ENCODE measurements at regions not wholly inside any gene's neighbourhood (a gene's known extent, or its start where the extent isn't known, plus 50 kb on each side); places are given as distances from the start of the nearest gene placed in this dataset.

DNA sequence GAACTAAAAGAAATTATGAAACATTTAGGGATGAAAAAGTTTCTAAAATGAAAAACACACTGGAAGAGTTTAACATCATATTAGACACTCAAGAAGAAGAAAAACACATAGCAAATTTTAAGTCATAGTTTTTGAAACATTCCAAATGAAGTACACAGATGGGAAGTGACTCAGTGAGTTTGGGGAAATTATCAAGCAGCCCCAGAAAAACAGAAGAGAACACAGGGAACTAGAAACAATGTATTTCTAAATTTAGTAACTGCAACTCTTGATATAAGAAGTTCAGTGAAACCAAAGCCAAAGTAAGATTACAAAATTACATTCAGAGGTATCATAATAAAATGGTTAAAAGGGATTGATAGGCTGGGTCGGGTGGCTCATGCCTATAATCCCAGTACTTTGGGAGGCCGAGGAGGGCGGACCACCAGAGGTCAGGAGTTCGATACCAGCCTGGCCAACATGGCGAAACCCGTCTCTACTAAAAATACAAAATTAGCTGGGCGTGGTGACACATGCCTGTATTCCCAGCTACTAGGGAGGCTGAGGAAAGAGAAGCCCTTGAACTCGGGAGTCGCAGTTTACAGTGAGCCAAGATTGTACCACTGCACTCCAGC is 461.2 kb downstream of the KCTD8 start:
- Histone ChIP-seq H3K9me3 (ENCODE audit: control insufficient read depth, low read length) (no peaks in the 10 kb centered on the region), H3K79me2 (no peaks in the 10 kb centered on the region), H3K36me3 (ENCODE audit: control insufficient read depth, insufficient read depth, low read length) (no peaks in the 10 kb centered on the region), H3K4me3 (ENCODE audit: low read depth, low read length) (no peak overlapping the region), H3K4me1 (no peaks in the 10 kb centered on the region), H3K4me2 (ENCODE audit: low read length) (no peak overlapping the region), H3K9ac (no peak overlapping the region), H2AFZ (no peak overlapping the region), H3K27ac (no peak overlapping the region), H3K27me3 (ENCODE audit: control insufficient read depth, insufficient read depth, low read length) (no peaks in the 10 kb centered on the region)
- TF ChIP-seq, protein P1, sequence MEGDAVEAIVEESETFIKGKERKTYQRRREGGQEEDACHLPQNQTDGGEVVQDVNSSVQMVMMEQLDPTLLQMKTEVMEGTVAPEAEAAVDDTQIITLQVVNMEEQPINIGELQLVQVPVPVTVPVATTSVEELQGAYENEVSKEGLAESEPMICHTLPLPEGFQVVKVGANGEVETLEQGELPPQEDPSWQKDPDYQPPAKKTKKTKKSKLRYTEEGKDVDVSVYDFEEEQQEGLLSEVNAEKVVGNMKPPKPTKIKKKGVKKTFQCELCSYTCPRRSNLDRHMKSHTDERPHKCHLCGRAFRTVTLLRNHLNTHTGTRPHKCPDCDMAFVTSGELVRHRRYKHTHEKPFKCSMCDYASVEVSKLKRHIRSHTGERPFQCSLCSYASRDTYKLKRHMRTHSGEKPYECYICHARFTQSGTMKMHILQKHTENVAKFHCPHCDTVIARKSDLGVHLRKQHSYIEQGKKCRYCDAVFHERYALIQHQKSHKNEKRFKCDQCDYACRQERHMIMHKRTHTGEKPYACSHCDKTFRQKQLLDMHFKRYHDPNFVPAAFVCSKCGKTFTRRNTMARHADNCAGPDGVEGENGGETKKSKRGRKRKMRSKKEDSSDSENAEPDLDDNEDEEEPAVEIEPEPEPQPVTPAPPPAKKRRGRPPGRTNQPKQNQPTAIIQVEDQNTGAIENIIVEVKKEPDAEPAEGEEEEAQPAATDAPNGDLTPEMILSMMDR (IDR thresholded peaks at IDR 0.05) = no peak

GRCh38 chr4:43990551-43990950 is 458.1 kb downstream of the KCTD8 start:
- Histone ChIP-seq H3K27me3 (ENCODE audit: control insufficient read depth, insufficient read depth, low read length) (no peaks in the 10 kb centered on the region), H3K79me2 (no peaks in the 10 kb centered on the region), H2AFZ (no peak overlapping the region), H3K36me3 (ENCODE audit: control insufficient read depth, insufficient read depth, low read length) (no peaks in the 10 kb centered on the region), H3K4me3 (ENCODE audit: low read depth, low read length) (no peak overlapping the region), H3K27ac (no peak overlapping the region), H3K9ac (no peak overlapping the region), H3K4me1 (no peaks in the 10 kb centered on the region), H3K9me3 (ENCODE audit: control insufficient read depth, low read length) (no peaks in the 10 kb centered on the region), H3K4me2 (ENCODE audit: low read length) (no peak overlapping the region)
- TF ChIP-seq, protein P1 (IDR thresholded peaks at IDR 0.05) = no peak

DNA sequence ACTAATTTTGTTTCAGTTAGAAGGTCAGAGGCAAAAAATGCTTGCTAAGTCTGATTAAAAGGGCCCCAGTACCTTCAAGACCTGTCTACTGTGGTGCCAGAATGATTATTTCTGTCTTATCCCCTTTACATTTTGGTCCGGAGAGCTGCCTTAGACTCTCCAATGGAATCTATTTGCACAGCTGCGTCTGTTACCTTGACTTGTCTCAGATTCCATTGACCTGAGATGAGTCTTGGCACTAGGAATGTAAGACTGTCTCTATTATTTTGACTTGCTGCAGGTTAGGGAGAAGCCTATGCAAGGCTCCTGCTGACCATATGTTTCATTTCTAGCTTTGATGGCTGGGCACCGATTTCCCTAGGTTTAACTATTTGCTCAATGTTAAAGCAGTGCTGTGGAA is 457.6 kb downstream of the KCTD8 start:
- Histone ChIP-seq H3K4me3 (ENCODE audit: low read depth, low read length) (no peak overlapping the region), H3K9ac (no peak overlapping the region)

GRCh38 chr4:43992552-43992951 is 456.1 kb downstream of the KCTD8 start:
- no peaks in the 10 kb centered on the region for H3K9me3 ChIP-seq (ENCODE audit: control insufficient read depth, low read length)
- no peaks in the 10 kb centered on the region for H3K79me2 ChIP-seq
- TF ChIP-seq, protein P1 (IDR thresholded peaks at IDR 0.05) = no peak
- H3K9ac ChIP-seq = no peak overlapping the region
- H2AFZ ChIP-seq = no peak overlapping the region
- H3K4me1 ChIP-seq = no peaks in the 10 kb centered on the region
- H3K27ac ChIP-seq = no peak overlapping the region
- no peak overlapping the region for H3K4me3 ChIP-seq (ENCODE audit: low read depth, low read length)
- no peaks in the 10 kb centered on the region for H3K27me3 ChIP-seq (ENCODE audit: control insufficient read depth, insufficient read depth, low read length)
- H3K36me3 ChIP-seq (ENCODE audit: control insufficient read depth, insufficient read depth, low read length) = no peaks in the 10 kb centered on the region
- no peak overlapping the region for H3K4me2 ChIP-seq (ENCODE audit: low read length)

More for the DNA sequence above, 457.6 kb downstream of the KCTD8 start:
- H3K27ac ChIP-seq = no peak overlapping the region
- no peaks in the 10 kb centered on the region for H3K36me3 ChIP-seq (ENCODE audit: control insufficient read depth, insufficient read depth, low read length)
- TF ChIP-seq, protein P1 (IDR thresholded peaks at IDR 0.05) = no peak
- no peak overlapping the region for H3K4me2 ChIP-seq (ENCODE audit: low read length)
- H3K27me3 ChIP-seq (ENCODE audit: control insufficient read depth, insufficient read depth, low read length) = no peaks in the 10 kb centered on the region
- no peaks in the 10 kb centered on the region for H3K9me3 ChIP-seq (ENCODE audit: control insufficient read depth, low read length)
- no peaks in the 10 kb centered on the region for H3K79me2 ChIP-seq
- no peaks in the 10 kb centered on the region for H3K4me1 ChIP-seq
- H2AFZ ChIP-seq = no peak overlapping the region

- no peaks in the 10 kb centered on the region for H3K27me3 ChIP-seq (ENCODE audit: control insufficient read depth, insufficient read depth, low read length)
- no peak overlapping the region for H3K4me2 ChIP-seq (ENCODE audit: low read length)
- H3K9ac ChIP-seq = no peak overlapping the region
- H2AFZ ChIP-seq = no peak overlapping the region
- no peak overlapping the region for H3K27ac ChIP-seq
- H3K36me3 ChIP-seq (ENCODE audit: control insufficient read depth, insufficient read depth, low read length) = no peaks in the 10 kb centered on the region
- TF ChIP-seq, protein P1 (IDR thresholded peaks at IDR 0.05) = no peak
- H3K4me1 ChIP-seq = no peaks in the 10 kb centered on the region
- no peaks in the 10 kb centered on the region for H3K9me3 ChIP-seq (ENCODE audit: control insufficient read depth, low read length)
- H3K4me3 ChIP-seq (ENCODE audit: low read depth, low read length) = no peak overlapping the region
- H3K79me2 ChIP-seq = no peaks in the 10 kb centered on the region
Observed at GRCh38 chr4:43993196-43993902, 455.3 kb downstream of the KCTD8 start.

Data from parathyroid adenoma (tissue), 2 donors.